ENCODE measurements at regions not wholly inside any gene's neighbourhood (a gene's known extent, or its start where the extent isn't known, plus 50 kb on each side); places are given as distances from the start of the nearest gene placed in this dataset.

DNA sequence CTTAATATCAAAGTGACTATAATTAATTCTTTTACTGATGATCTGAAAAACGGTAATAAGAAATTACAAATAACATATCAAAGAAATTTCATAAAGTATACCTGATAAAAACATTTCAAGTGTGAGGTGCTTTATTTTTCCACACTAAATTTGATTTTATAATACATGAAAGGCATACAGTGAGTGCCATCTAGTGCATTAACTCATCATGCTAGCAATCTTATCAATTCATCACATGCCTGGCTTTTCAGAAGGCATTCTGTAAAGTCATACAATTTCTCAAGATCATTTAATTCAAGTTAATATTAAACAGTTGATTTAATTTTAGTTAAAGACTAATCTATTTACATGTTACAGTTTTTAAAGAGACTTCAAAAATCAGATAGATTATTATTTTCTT, 1020.9 kb downstream of the GATA3 start:
- TF ChIP-seq, protein P1, sequence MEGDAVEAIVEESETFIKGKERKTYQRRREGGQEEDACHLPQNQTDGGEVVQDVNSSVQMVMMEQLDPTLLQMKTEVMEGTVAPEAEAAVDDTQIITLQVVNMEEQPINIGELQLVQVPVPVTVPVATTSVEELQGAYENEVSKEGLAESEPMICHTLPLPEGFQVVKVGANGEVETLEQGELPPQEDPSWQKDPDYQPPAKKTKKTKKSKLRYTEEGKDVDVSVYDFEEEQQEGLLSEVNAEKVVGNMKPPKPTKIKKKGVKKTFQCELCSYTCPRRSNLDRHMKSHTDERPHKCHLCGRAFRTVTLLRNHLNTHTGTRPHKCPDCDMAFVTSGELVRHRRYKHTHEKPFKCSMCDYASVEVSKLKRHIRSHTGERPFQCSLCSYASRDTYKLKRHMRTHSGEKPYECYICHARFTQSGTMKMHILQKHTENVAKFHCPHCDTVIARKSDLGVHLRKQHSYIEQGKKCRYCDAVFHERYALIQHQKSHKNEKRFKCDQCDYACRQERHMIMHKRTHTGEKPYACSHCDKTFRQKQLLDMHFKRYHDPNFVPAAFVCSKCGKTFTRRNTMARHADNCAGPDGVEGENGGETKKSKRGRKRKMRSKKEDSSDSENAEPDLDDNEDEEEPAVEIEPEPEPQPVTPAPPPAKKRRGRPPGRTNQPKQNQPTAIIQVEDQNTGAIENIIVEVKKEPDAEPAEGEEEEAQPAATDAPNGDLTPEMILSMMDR (IDR thresholded peaks at IDR 0.05), result no peak
- TF ChIP-seq POLR2A (IDR thresholded peaks at IDR 0.05), result no peak

All from thyroid gland (tissue), 4 donors.